Osteoblast (primary cell): ENCODE measurements at regions not wholly inside any gene's neighbourhood (a gene's known extent, or its start where the extent isn't known, plus 50 kb on each side); places are given as distances from the start of the nearest gene placed in this dataset.

ENCODE experiments used
- DNase-seq: peaks from one replicate; pipeline ENCODE4 v3.0.0; 2011; ENCODE audit warnings: low spot score, mixed read lengths; ENCODE audit not compliant: insufficient read length; ENCODE audit errors: missing footprints
- H2AFZ ChIP-seq: 2 replicates; pipeline ENCODE4 v1.6.0; 2011; ENCODE audit warnings: mild to moderate bottlenecking, low read length
- H3K27ac ChIP-seq: 2 replicates; pipeline ENCODE4 v1.5.1; 2011; ENCODE audit warnings: mild to moderate bottlenecking, low read depth, low read length, moderate library complexity
- H3K27me3 ChIP-seq: 2 replicates; pipeline ENCODE4 v1.6.0; 2012; ENCODE audit warnings: mild to moderate bottlenecking, control low read depth, inconsistent platforms, low read length, moderate library complexity; ENCODE audit not compliant: insufficient read depth
- H3K36me3 ChIP-seq: 2 replicates; pipeline ENCODE4 v1.5.1; 2011; ENCODE audit warnings: mild to moderate bottlenecking, low read length, control low read depth, moderate library complexity; ENCODE audit not compliant: insufficient read depth
- H3K4me1 ChIP-seq: 2 replicates; pipeline ENCODE4 v1.5.1; 2011; ENCODE audit warnings: mild to moderate bottlenecking, low read length, control low read depth, moderate library complexity; ENCODE audit not compliant: insufficient read depth
- H3K4me2 ChIP-seq: 2 replicates; pipeline ENCODE4 v1.6.0; 2011; ENCODE audit warnings: mild to moderate bottlenecking, low read length; ENCODE audit not compliant: insufficient read depth
- H3K4me3 ChIP-seq: fragments of 200-600 bp; sonication (generic); 3 replicates; pipeline ENCODE4 v1.5.1; 2012; ENCODE audit warnings: mild to moderate bottlenecking, low read length, inconsistent platforms; ENCODE audit not compliant: insufficient read depth
- H3K79me2 ChIP-seq: 2 replicates; pipeline ENCODE4 v1.6.0; 2012; ENCODE audit warnings: mild to moderate bottlenecking, low read length, control low read depth, inconsistent platforms; ENCODE audit not compliant: insufficient read depth
- H3K9me3 ChIP-seq: 2 replicates; pipeline ENCODE4 v1.5.1; 2011; ENCODE audit warnings: low read depth, low read length, control low read depth
- H4K20me1 ChIP-seq: 2 replicates; pipeline ENCODE4 v1.6.0; 2012; ENCODE audit warnings: mild to moderate bottlenecking, low read length, control low read depth; ENCODE audit not compliant: insufficient read depth
- CTCF ChIP-seq: IDR thresholded peaks from 2 replicates; pipeline ENCODE4 v1.5.1; 2011; ENCODE audit warnings: mild to moderate bottlenecking, low read depth, low read length, moderate library complexity; ENCODE audit errors: extremely low read depth

- no peak for TF ChIP-seq CTCF
- no peaks in the 10 kb centered on the region for H3K79me2 ChIP-seq
- H2AFZ ChIP-seq, result peak overlapping the region; percentile 58
- H4K20me1 ChIP-seq, result no peaks in the 10 kb centered on the region
- no peak overlapping the region for H3K4me3 ChIP-seq
- H3K4me2 ChIP-seq, result no peak overlapping the region
- H3K27me3 ChIP-seq, result no peaks in the 10 kb centered on the region
- no peak overlapping the region for H3K27ac ChIP-seq
- DNase-seq, result peak; percentile 69
- H3K36me3 ChIP-seq, result no peaks in the 10 kb centered on the region
- peaks cover 2% of the 10 kb centered on the region for H3K4me1 ChIP-seq
- H3K9me3 ChIP-seq, result no peaks in the 10 kb centered on the region
These were observed 214.6 kb downstream of the RDH14 start for GRCh38 chr2:18345848-18346247.

- Histone ChIP-seq H4K20me1 (no peaks in the 10 kb centered on the region), H3K36me3 (no peaks in the 10 kb centered on the region), H3K4me1 (peaks cover 6% of the 10 kb centered on the region), H3K4me2 (no peak overlapping the region), H3K27ac (no peak overlapping the region), H3K9me3 (no peaks in the 10 kb centered on the region), H3K4me3 (no peak overlapping the region), H2AFZ (no peak overlapping the region), H3K27me3 (no peaks in the 10 kb centered on the region), H3K79me2 (no peaks in the 10 kb centered on the region)
- no peak for TF ChIP-seq CTCF
- DNase-seq, result no peak
These were observed 217.6 kb downstream of the RDH14 start for GRCh38 chr2:18342901-18343300.

DNA sequence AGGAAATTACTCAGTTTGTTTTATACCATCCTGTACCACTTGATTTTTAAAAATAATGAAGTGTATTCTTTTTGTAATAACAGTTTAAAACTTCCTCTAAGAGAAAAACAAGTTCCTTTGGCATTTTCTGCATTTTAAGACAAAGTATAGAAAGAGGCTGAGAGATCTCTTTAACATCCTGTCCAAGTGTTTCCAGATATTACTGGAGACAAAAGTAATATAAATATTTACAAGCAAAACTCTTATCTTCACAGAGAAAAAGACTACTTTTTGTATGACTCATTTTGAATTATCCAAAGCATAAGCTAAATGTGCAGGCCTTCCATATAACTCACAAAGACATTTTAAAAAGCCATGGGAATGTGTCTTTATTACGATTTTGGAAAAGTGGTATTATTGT lies 221.1 kb downstream of the RDH14 start:
- Histone ChIP-seq H3K4me2 (no peak overlapping the region), H3K79me2 (no peaks in the 10 kb centered on the region), H3K27ac (no peak overlapping the region), H3K36me3 (no peaks in the 10 kb centered on the region), H2AFZ (no peak overlapping the region), H3K4me3 (no peak overlapping the region), H4K20me1 (no peaks in the 10 kb centered on the region), H3K27me3 (no peaks in the 10 kb centered on the region), H3K9me3 (no peaks in the 10 kb centered on the region), H3K4me1 (peaks cover 3% of the 10 kb centered on the region)
- no peak for TF ChIP-seq CTCF
- DNase-seq, result peak; percentile 59

DNA sequence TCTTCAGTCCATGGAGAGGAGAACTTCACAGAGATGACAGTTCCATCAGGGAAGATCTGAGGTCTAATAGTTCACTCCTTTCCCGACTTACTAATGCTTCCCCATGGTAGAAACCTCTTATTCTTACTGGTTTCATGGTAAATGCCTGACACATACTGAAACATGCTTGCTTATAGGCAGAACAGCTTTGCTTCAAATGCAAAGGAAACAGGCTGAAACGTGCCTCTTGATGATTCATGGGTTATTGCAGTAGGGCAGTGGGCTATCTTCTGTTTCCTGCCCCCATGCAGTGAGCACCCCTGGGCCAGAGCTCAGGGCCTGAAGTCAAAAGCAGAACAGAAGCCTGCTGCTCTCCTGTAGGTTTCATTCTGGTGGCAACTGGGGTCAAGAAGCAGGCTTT lies 223.5 kb downstream of the RDH14 start:
- H3K9me3 ChIP-seq, result no peaks in the 10 kb centered on the region
- DNase-seq, result no peak
- no peaks in the 10 kb centered on the region for H3K27me3 ChIP-seq
- no peaks in the 10 kb centered on the region for H3K36me3 ChIP-seq
- H3K4me3 ChIP-seq, result no peak overlapping the region
- H4K20me1 ChIP-seq, result no peaks in the 10 kb centered on the region
- H3K27ac ChIP-seq, result no peak overlapping the region
- peak overlapping the region; percentile 2 for H2AFZ ChIP-seq
- no peak for TF ChIP-seq CTCF
- H3K4me2 ChIP-seq, result no peak overlapping the region
- H3K4me1 ChIP-seq, result peaks cover 3% of the 10 kb centered on the region
- no peaks in the 10 kb centered on the region for H3K79me2 ChIP-seq
